ENCODE measurements at regions not wholly inside any gene's neighbourhood (a gene's known extent, or its start where the extent isn't known, plus 50 kb on each side); places are given as distances from the start of the nearest gene placed in this dataset.
A peak's percentile ranks its signal among the peaks of the same experiment; 100 is the strongest.

- TF ChIP-seq RARB (CRISPR knock-in tag; IDR thresholded peaks at IDR 0.05) (no peak), ESRRG (CRISPR knock-in tag; IDR thresholded peaks at IDR 0.05) (no peak), BACH2 (CRISPR knock-in tag; IDR thresholded peaks at IDR 0.05; ENCODE audit: borderline replicate concordance) (no peak)
- no peak for ATAC-seq
These were observed 221.5 kb upstream of the TBL1XR1 start for GRCh38 chr3:177418787-177419186.

DNA sequence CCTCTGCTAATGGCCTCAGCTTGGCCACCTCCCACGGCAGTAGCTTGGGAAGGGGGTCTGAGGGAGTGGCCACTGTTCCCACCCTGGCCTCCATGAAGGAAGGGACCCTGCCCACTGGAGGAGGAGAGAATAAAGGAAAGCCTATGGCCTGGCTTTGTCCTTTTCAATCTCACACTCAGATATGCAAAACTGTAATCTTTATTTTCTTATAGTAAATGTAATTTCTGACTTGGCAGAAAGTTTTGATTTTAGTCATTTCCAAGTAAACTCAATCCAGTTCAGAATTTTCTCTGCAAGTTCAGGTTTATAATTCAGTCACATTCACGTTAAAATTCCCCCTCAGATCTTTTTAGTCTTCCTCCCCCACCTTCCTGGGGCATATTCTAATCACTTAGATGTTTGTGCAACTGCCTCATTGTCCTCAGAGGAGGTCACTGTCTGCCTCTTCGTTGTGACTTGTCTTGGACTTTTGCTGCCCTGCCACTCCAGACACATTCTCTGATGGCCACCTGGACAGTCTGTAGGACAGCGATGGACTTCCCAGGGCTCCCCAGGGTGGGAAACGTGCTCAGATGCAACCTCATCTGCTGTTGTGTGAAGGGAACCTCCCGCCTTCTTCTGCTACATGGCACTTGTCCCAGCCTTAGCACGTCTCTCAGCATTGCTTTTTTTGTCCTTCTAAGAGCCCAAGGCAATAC lies 222.8 kb upstream of the TBL1XR1 start:
- no peak for ATAC-seq

DNA sequence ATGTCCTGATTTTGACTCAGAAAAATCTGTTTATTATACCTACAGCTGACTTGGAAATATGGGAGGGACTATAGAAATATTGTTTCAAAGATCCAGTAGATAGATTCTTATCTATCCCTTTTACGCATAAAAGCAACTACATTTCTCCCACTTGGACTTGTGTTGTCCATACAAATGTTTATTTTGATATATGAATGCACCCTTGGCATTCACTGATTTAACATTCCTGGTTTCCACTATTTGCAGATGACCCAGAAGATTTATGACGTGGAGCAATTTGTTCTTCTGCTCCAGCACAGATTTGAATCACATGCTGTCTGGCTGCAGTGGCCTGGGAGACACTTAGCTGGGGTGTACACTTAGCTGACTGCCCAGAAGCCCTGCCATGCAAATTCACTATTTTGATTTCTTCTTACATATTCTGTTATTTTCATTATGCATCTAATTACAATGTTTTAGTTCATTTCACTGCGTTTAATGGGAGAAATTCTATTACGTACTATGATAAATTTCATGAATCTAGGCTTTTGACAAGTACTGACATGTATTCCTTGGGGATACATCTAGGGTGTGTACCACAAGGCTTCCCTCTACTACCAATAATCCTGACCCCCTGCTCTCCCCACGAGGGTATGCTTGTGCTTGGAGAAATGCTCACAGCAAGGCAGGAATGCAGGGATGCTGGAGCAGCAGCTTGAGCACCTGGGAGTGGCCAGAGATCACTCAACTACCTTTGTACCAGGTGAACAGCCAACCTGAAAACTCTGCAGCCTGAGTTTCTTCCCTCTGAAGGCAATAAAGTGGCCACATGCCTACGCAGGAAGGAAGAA lies 223.6 kb upstream of the TBL1XR1 start:
- ATAC-seq = peak; percentile 67
- TF ChIP-seq TOX (CRISPR knock-in tag; IDR thresholded peaks at IDR 0.05; ENCODE audit: borderline replicate concordance) (no peak), SNAI2 (CRISPR knock-in tag; IDR thresholded peaks at IDR 0.05) (no peak), ZNF565 (CRISPR knock-in tag; conservative IDR thresholded peaks at IDR 0.05; ENCODE audit: low read depth) (no peak), RARB (CRISPR knock-in tag; IDR thresholded peaks at IDR 0.05) (no peak), ZC3H10 (CRISPR knock-in tag; IDR thresholded peaks at IDR 0.05) (no peak), ZNF8 (CRISPR knock-in tag; IDR thresholded peaks at IDR 0.05) (no peak), OSR1 (CRISPR knock-in tag; IDR thresholded peaks at IDR 0.05) (no peak), ISL1 (CRISPR knock-in tag; IDR thresholded peaks at IDR 0.05) (no peak), CSDC2 (CRISPR knock-in tag; IDR thresholded peaks at IDR 0.05) (no peak)
- TF ChIP-seq, protein P1, sequence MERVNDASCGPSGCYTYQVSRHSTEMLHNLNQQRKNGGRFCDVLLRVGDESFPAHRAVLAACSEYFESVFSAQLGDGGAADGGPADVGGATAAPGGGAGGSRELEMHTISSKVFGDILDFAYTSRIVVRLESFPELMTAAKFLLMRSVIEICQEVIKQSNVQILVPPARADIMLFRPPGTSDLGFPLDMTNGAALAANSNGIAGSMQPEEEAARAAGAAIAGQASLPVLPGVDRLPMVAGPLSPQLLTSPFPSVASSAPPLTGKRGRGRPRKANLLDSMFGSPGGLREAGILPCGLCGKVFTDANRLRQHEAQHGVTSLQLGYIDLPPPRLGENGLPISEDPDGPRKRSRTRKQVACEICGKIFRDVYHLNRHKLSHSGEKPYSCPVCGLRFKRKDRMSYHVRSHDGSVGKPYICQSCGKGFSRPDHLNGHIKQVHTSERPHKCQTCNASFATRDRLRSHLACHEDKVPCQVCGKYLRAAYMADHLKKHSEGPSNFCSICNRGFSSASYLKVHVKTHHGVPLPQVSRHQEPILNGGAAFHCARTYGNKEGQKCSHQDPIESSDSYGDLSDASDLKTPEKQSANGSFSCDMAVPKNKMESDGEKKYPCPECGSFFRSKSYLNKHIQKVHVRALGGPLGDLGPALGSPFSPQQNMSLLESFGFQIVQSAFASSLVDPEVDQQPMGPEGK (CRISPR knock-in tag; IDR thresholded peaks at IDR 0.05; ENCODE audit: borderline replicate concordance) = no peak

More for the DNA sequence above, 222.8 kb upstream of the TBL1XR1 start:
- no peak for TF ChIP-seq CSDC2 (CRISPR knock-in tag; IDR thresholded peaks at IDR 0.05)

- TF ChIP-seq CSDC2 (CRISPR knock-in tag; IDR thresholded peaks at IDR 0.05) (no peak), ZFP3 (CRISPR knock-in tag; IDR thresholded peaks at IDR 0.05) (no peak), BACH2 (CRISPR knock-in tag; IDR thresholded peaks at IDR 0.05; ENCODE audit: borderline replicate concordance) (no peak), GLIS3 (CRISPR knock-in tag; IDR thresholded peaks at IDR 0.05) (no peak), TCF4 (CRISPR knock-in tag; IDR thresholded peaks at IDR 0.05; ENCODE audit: borderline replicate concordance) (no peak), RARB (CRISPR knock-in tag; IDR thresholded peaks at IDR 0.05) (no peak), POU6F1 (CRISPR knock-in tag; IDR thresholded peaks at IDR 0.05; ENCODE audit: borderline replicate concordance, low read depth) (no peak), ZFP30 (CRISPR knock-in tag; IDR thresholded peaks at IDR 0.05) (no peak), SNAI2 (CRISPR knock-in tag; IDR thresholded peaks at IDR 0.05) (no peak), ISL1 (CRISPR knock-in tag; IDR thresholded peaks at IDR 0.05) (no peak), CSRNP3 (CRISPR knock-in tag; IDR thresholded peaks at IDR 0.05) (no peak), ZNF70 (CRISPR knock-in tag; IDR thresholded peaks at IDR 0.05) (no peak), ESRRG (CRISPR knock-in tag; IDR thresholded peaks at IDR 0.05) (no peak), OSR1 (CRISPR knock-in tag; IDR thresholded peaks at IDR 0.05) (no peak), TOX (CRISPR knock-in tag; IDR thresholded peaks at IDR 0.05; ENCODE audit: borderline replicate concordance) (no peak), ARNTL (CRISPR knock-in tag; IDR thresholded peaks at IDR 0.05; ENCODE audit: borderline replicate concordance, low read depth) (no peak), ZNF8 (CRISPR knock-in tag; IDR thresholded peaks at IDR 0.05) (no peak)
- TF ChIP-seq, protein P1 (CRISPR knock-in tag; IDR thresholded peaks at IDR 0.05; ENCODE audit: borderline replicate concordance) = no peak
- TF ChIP-seq, protein P2, sequence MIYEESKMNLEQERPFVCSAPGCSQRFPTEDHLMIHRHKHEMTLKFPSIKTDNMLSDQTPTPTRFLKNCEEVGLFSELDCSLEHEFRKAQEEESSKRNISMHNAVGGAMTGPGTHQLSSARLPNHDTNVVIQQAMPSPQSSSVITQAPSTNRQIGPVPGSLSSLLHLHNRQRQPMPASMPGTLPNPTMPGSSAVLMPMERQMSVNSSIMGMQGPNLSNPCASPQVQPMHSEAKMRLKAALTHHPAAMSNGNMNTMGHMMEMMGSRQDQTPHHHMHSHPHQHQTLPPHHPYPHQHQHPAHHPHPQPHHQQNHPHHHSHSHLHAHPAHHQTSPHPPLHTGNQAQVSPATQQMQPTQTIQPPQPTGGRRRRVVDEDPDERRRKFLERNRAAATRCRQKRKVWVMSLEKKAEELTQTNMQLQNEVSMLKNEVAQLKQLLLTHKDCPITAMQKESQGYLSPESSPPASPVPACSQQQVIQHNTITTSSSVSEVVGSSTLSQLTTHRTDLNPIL (CRISPR knock-in tag; IDR thresholded peaks at IDR 0.05; ENCODE audit: low read depth) = no peak
- ATAC-seq = no peak
These were observed 224.2 kb upstream of the TBL1XR1 start for GRCh38 chr3:177421481-177421785.

Measured in SK-N-SH treated with all-trans-retinoic acid at 6 μM for 48 hours (cell line).